ENCODE measurements at regions not wholly inside any gene's neighbourhood (a gene's known extent, or its start where the extent isn't known, plus 50 kb on each side); places are given as distances from the start of the nearest gene placed in this dataset.

DNA sequence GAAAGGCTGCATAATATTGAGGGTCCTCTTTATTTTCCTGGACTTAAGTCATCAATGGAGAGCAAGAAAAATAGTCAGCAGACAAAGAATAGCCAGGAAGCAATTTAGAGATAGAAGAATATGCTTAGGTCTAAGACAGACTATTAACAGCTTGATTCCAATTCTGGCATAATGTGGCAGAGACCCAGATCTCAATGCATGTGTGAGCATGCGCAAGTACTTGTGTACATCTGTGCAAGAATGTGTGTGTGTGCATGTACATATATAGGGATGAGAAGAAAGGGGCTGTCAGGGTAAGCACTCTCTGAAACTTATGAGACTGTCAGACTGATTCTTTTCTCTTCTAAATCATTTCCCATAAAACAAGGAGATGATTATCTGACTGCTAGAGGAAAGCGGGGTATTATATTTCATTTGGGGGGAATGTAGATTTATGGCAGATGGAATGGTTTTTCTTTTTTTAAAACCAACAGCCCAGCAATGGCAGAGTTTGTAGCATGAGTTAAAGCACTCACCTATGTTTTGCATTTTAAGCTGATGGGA, 381.3 kb upstream of the SPRED2 start:
- Histone ChIP-seq H4K20me1 (ENCODE audit: insufficient read depth, low read length) (no peaks in the 10 kb centered on the region), H3K9ac (ENCODE audit: low read depth, low read length) (no peak overlapping the region), H3K79me2 (ENCODE audit: insufficient read depth, low read length) (no peaks in the 10 kb centered on the region), H3K9me3 (ENCODE audit: insufficient read depth, low read length, severe bottlenecking) (no peaks in the 10 kb centered on the region), H2AFZ (ENCODE audit: low read depth, low read length) (no peak overlapping the region), H3K27me3 (ENCODE audit: insufficient read depth, low read length, poor library complexity) (peaks cover 6% of the 10 kb centered on the region), H3K4me3 (ENCODE audit: low read depth in 1 of 2, low read length in 2 of 2) (no peak overlapping the region), H3K4me1 (ENCODE audit: insufficient read depth, low read length) (no peaks in the 10 kb centered on the region), H3K4me2 (ENCODE audit: insufficient read depth, low read length) (no peak overlapping the region), H3K36me3 (ENCODE audit: insufficient read depth, low read length) (no peaks in the 10 kb centered on the region), H3K27ac (ENCODE audit: low read length) (no peak overlapping the region)
- DNase-seq (no peak), ATAC-seq (ENCODE audit: insufficient read depth, low read depth) (no peak)
- TF ChIP-seq EZH2 (IDR thresholded peaks at IDR 0.05; ENCODE audit: borderline replicate concordance, low read depth, low read length, severe bottlenecking) (no peak), CTCF (IDR thresholded peaks at IDR 0.05; ENCODE audit: borderline replicate concordance, extremely low read depth, low read length, poor library complexity, severe bottlenecking) (no peak)

DNA sequence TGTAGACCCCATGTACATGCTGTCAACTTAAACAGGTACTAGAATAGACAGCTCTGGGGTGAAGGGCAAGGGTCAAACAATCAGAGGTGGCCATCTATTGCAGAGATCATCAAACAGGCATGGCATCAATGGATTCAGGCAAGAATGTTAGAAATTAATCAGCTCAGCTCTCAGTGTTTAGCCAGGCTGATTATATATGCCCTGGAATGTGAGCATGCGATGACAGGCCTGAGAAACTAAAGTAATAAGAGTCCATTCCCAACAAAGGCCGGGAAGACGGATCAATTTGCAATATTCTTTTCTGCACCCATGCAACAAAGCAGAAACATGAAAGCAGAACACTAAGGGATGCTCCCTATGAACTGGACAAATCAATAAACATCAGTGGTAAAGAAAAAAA, 380.5 kb upstream of the SPRED2 start:
- peaks cover 6% of the 10 kb centered on the region for H3K27me3 ChIP-seq (ENCODE audit: insufficient read depth, low read length, poor library complexity)
- TF ChIP-seq CTCF (IDR thresholded peaks at IDR 0.05; ENCODE audit: borderline replicate concordance, extremely low read depth, low read length, poor library complexity, severe bottlenecking) (no peak), EZH2 (IDR thresholded peaks at IDR 0.05; ENCODE audit: borderline replicate concordance, low read depth, low read length, severe bottlenecking) (no peak)
- no peak overlapping the region for H3K4me2 ChIP-seq (ENCODE audit: insufficient read depth, low read length)
- no peak overlapping the region for H3K9ac ChIP-seq (ENCODE audit: low read depth, low read length)
- DNase-seq (no peak), ATAC-seq (ENCODE audit: insufficient read depth, low read depth) (no peak)
- no peaks in the 10 kb centered on the region for H4K20me1 ChIP-seq (ENCODE audit: insufficient read depth, low read length)
- no peaks in the 10 kb centered on the region for H3K4me1 ChIP-seq (ENCODE audit: insufficient read depth, low read length)
- H3K79me2 ChIP-seq (ENCODE audit: insufficient read depth, low read length): no peaks in the 10 kb centered on the region
- H3K36me3 ChIP-seq (ENCODE audit: insufficient read depth, low read length): no peaks in the 10 kb centered on the region
- peaks cover 2% of the 10 kb centered on the region for H3K9me3 ChIP-seq (ENCODE audit: insufficient read depth, low read length, severe bottlenecking)
- H3K4me3 ChIP-seq (ENCODE audit: low read depth in 1 of 2, low read length in 2 of 2): no peak overlapping the region
- H3K27ac ChIP-seq (ENCODE audit: low read length): no peak overlapping the region
- H2AFZ ChIP-seq (ENCODE audit: low read depth, low read length): no peak overlapping the region

- ATAC-seq (ENCODE audit: insufficient read depth, low read depth) (no peak), DNase-seq (no peak)
- Histone ChIP-seq H3K9ac (ENCODE audit: low read depth, low read length) (no peak overlapping the region), H3K4me1 (ENCODE audit: insufficient read depth, low read length) (no peaks in the 10 kb centered on the region), H3K4me2 (ENCODE audit: insufficient read depth, low read length) (no peak overlapping the region), H3K36me3 (ENCODE audit: insufficient read depth, low read length) (no peaks in the 10 kb centered on the region), H3K9me3 (ENCODE audit: insufficient read depth, low read length, severe bottlenecking) (peaks cover 2% of the 10 kb centered on the region), H2AFZ (ENCODE audit: low read depth, low read length) (no peak overlapping the region), H3K4me3 (ENCODE audit: low read depth in 1 of 2, low read length in 2 of 2) (no peak overlapping the region), H3K27me3 (ENCODE audit: insufficient read depth, low read length, poor library complexity) (no peaks in the 10 kb centered on the region), H4K20me1 (ENCODE audit: insufficient read depth, low read length) (no peaks in the 10 kb centered on the region), H3K79me2 (ENCODE audit: insufficient read depth, low read length) (no peaks in the 10 kb centered on the region), H3K27ac (ENCODE audit: low read length) (no peak overlapping the region)
- TF ChIP-seq EZH2 (IDR thresholded peaks at IDR 0.05; ENCODE audit: borderline replicate concordance, low read depth, low read length, severe bottlenecking) (no peak), CTCF (IDR thresholded peaks at IDR 0.05; ENCODE audit: borderline replicate concordance, extremely low read depth, low read length, poor library complexity, severe bottlenecking) (no peak)
Observed at GRCh38 chr2:65807942-65808341, 375.5 kb upstream of the SPRED2 start.

DNA sequence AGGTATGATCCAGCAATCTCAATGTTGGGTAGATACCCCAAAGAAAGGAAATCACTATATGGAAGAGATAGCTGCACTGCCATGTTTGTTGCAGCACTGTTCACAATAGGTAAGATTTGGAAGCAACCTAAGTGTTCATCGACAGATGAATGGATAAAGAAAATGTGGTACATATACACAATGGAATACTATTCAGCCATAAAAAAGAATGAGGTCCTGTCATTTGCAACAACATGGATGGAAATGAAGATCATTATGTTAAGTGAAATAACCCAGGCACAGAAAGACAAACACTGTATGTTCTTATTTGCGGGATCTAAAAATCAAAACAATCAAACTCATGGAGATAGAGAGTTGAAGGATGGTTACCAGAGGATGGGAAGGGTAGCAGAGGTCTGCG, 372.4 kb upstream of the SPRED2 start:
- Histone ChIP-seq H3K9ac (ENCODE audit: low read depth, low read length) (no peak overlapping the region), H3K4me3 (ENCODE audit: low read depth in 1 of 2, low read length in 2 of 2) (no peak overlapping the region), H4K20me1 (ENCODE audit: insufficient read depth, low read length) (no peaks in the 10 kb centered on the region), H3K27ac (ENCODE audit: low read length) (no peak overlapping the region), H3K4me1 (ENCODE audit: insufficient read depth, low read length) (no peaks in the 10 kb centered on the region), H3K27me3 (ENCODE audit: insufficient read depth, low read length, poor library complexity) (peaks cover 4% of the 10 kb centered on the region), H3K36me3 (ENCODE audit: insufficient read depth, low read length) (no peaks in the 10 kb centered on the region), H2AFZ (ENCODE audit: low read depth, low read length) (no peak overlapping the region), H3K79me2 (ENCODE audit: insufficient read depth, low read length) (no peaks in the 10 kb centered on the region), H3K9me3 (ENCODE audit: insufficient read depth, low read length, severe bottlenecking) (peaks cover 2% of the 10 kb centered on the region), H3K4me2 (ENCODE audit: insufficient read depth, low read length) (no peak overlapping the region)
- TF ChIP-seq EZH2 (IDR thresholded peaks at IDR 0.05; ENCODE audit: borderline replicate concordance, low read depth, low read length, severe bottlenecking): no peak
- no peak for TF ChIP-seq CTCF (IDR thresholded peaks at IDR 0.05; ENCODE audit: borderline replicate concordance, extremely low read depth, low read length, poor library complexity, severe bottlenecking)
- DNase-seq (no peak), ATAC-seq (ENCODE audit: insufficient read depth, low read depth) (no peak)
